DND-41 (cell line): ENCODE measurements at regions not wholly inside any gene's neighbourhood (a gene's known extent, or its start where the extent isn't known, plus 50 kb on each side); places are given as distances from the start of the nearest gene placed in this dataset.

ENCODE experiments used
- ATAC-seq: fragments of 200-7000 bp; cut with Tn5 transposase; 3 replicates; pipeline ENCODE4 v1.9.1; 2021; ENCODE audit warnings: low read depth; ENCODE audit not compliant: insufficient read depth
- DNase-seq: peaks from one replicate; pipeline ENCODE4 v3.0.0-alpha.2; 2020
- H2AFZ ChIP-seq: 2 replicates; pipeline ENCODE4 v1.6.0; 2012; ENCODE audit warnings: low read depth, low read length
- H3K27ac ChIP-seq: 2 replicates; pipeline ENCODE4 v1.5.1; 2012; ENCODE audit warnings: low read length, inconsistent platforms
- H3K27me3 ChIP-seq: fragments of 200-600 bp; sonication (generic); 2 replicates; pipeline ENCODE4 v1.6.0; 2012; ENCODE audit warnings: low read length, mild to moderate bottlenecking, inconsistent platforms; ENCODE audit not compliant: insufficient read depth, poor library complexity
- H3K36me3 ChIP-seq: 2 replicates; pipeline ENCODE4 v1.5.1; 2012; ENCODE audit warnings: low read length, inconsistent platforms; ENCODE audit not compliant: insufficient read depth
- H3K4me1 ChIP-seq: 2 replicates; pipeline ENCODE4 v1.5.1; 2012; ENCODE audit warnings: mild to moderate bottlenecking, low read length; ENCODE audit not compliant: insufficient read depth
- H3K4me2 ChIP-seq: 2 replicates; pipeline ENCODE4 v1.6.0; 2012; ENCODE audit warnings: mild to moderate bottlenecking, moderate library complexity, low read length, inconsistent platforms; ENCODE audit not compliant: insufficient read depth
- H3K4me3 ChIP-seq, 2 experiments: fragments of 200-600 bp in 1 of 2; shearing (Covaris generic) in 1 of 2; 2 replicates each; pipeline ENCODE4 v1.5.1; 2012 to 2016; ENCODE audit warnings: inconsistent platforms in 2 of 2, low read length in 2 of 2, mild to moderate bottlenecking in 2 of 2, low read depth in 1 of 2, moderate library complexity in 1 of 2
- H3K79me2 ChIP-seq: 2 replicates; pipeline ENCODE4 v1.6.0; 2012; ENCODE audit warnings: low read length, inconsistent platforms; ENCODE audit not compliant: insufficient read depth
- H3K9ac ChIP-seq: 2 replicates; pipeline ENCODE4 v1.6.0; 2012; ENCODE audit warnings: low read depth, mild to moderate bottlenecking, inconsistent platforms, low read length, moderate library complexity
- H3K9me3 ChIP-seq: 2 replicates; pipeline ENCODE4 v1.5.1; 2012; ENCODE audit warnings: low read length, moderate library complexity, mild to moderate bottlenecking, inconsistent platforms; ENCODE audit not compliant: insufficient read depth, severe bottlenecking
- H4K20me1 ChIP-seq: 2 replicates; pipeline ENCODE4 v1.6.0; 2012; ENCODE audit warnings: low read length; ENCODE audit not compliant: insufficient read depth
- CTCF ChIP-seq: IDR thresholded peaks from 2 replicates; pipeline ENCODE4 v1.5.1; 2012; ENCODE audit warnings: borderline replicate concordance, low read length, moderate library complexity, mild to moderate bottlenecking; ENCODE audit not compliant: poor library complexity, severe bottlenecking; ENCODE audit errors: extremely low read depth
- EZH2 ChIP-seq: IDR thresholded peaks from 3 replicates; pipeline ENCODE4 v1.6.1; 2012; ENCODE audit warnings: borderline replicate concordance, low read depth, mild to moderate bottlenecking, moderate library complexity, low read length, inconsistent platforms; ENCODE audit not compliant: severe bottlenecking

- no peaks in the 10 kb centered on the region for H3K36me3 ChIP-seq
- no peak overlapping the region for H3K4me3 ChIP-seq
- no peak overlapping the region for H3K4me2 ChIP-seq
- peaks cover 6% of the 10 kb centered on the region for H3K9me3 ChIP-seq
- H3K27ac ChIP-seq = no peak overlapping the region
- no peak overlapping the region for H2AFZ ChIP-seq
- ATAC-seq = no peak
- no peak for TF ChIP-seq CTCF
- TF ChIP-seq EZH2 = no peak
- no peaks in the 10 kb centered on the region for H3K79me2 ChIP-seq
- peaks cover 11% of the 10 kb centered on the region for H3K4me1 ChIP-seq
- DNase-seq = no peak
- no peak overlapping the region for H3K9ac ChIP-seq
- no peaks in the 10 kb centered on the region for H3K27me3 ChIP-seq
- H4K20me1 ChIP-seq = no peaks in the 10 kb centered on the region
These were observed 628.1 kb downstream of the PLPP3 start for GRCh38 chr1:55951291-55951690.

- no peak overlapping the region for H3K4me2 ChIP-seq
- H3K9ac ChIP-seq = no peak overlapping the region
- H2AFZ ChIP-seq = peak overlapping the region; percentile 56; the same call in 1 of the 2 replicates
- TF ChIP-seq CTCF (no peak), EZH2 (no peak)
- ATAC-seq (peak; percentile 47; the same call in 1 of the 3 replicates), DNase-seq (no peak)
- no peak overlapping the region for H3K27ac ChIP-seq
- no peak overlapping the region for H3K4me3 ChIP-seq
- H4K20me1 ChIP-seq = no peaks in the 10 kb centered on the region
- H3K27me3 ChIP-seq = no peaks in the 10 kb centered on the region
- H3K9me3 ChIP-seq = no peaks in the 10 kb centered on the region
- H3K36me3 ChIP-seq = no peaks in the 10 kb centered on the region
- H3K79me2 ChIP-seq = no peaks in the 10 kb centered on the region
- H3K4me1 ChIP-seq = peaks cover 11% of the 10 kb centered on the region
These were observed 631.9 kb downstream of the PLPP3 start for GRCh38 chr1:55947446-55947845.

GRCh38 chr1:55943721-55944435 is 635.5 kb downstream of the PLPP3 start:
- Histone ChIP-seq H2AFZ (no peak overlapping the region), H3K4me2 (no peak overlapping the region)

More at GRCh38 chr1:55943721-55944435, 635.5 kb downstream of the PLPP3 start:
- Histone ChIP-seq H3K27me3 (no peaks in the 10 kb centered on the region), H3K27ac (no peak overlapping the region), H4K20me1 (no peaks in the 10 kb centered on the region), H3K4me3 (no peak overlapping the region), H3K4me1 (peaks cover 11% of the 10 kb centered on the region), H3K79me2 (no peaks in the 10 kb centered on the region), H3K9ac (no peak overlapping the region), H3K36me3 (no peaks in the 10 kb centered on the region), H3K9me3 (no peaks in the 10 kb centered on the region)
- ATAC-seq = no peak
- DNase-seq = no peak
- TF ChIP-seq EZH2 (no peak), CTCF (no peak)
